ENCODE measurements at regions not wholly inside any gene's neighbourhood (a gene's known extent, or its start where the extent isn't known, plus 50 kb on each side); places are given as distances from the start of the nearest gene placed in this dataset.

- no peaks in the 10 kb centered on the region for H3K79me2 ChIP-seq (ENCODE audit: control insufficient read depth, insufficient read depth, low read length)
- peaks cover 5 to 11% of the 10 kb centered on the region in 2 experiments for H3K27me3 ChIP-seq (ENCODE audit: control insufficient read depth in 2 of 2, insufficient read depth in 2 of 2, low read length in 2 of 2)
- no peak overlapping the region for H2AFZ ChIP-seq (ENCODE audit: low read depth, low read length)
- no peaks in the 10 kb centered on the region for H4K20me1 ChIP-seq (replicated peaks; ENCODE audit: control insufficient read depth, extremely low read depth, insufficient read depth, low read length)
- FAIRE-seq (peak; percentile 75), DNase-seq (ENCODE audit: low read depth, low spot score) (peak; percentile 62)
- H3K4me1 ChIP-seq (ENCODE audit: control insufficient read depth, extremely low read depth, insufficient read depth, low read length) = peaks cover 13% of the 10 kb centered on the region
- intact Hi-C loops (cut with micrococcal nuclease) (loop anchor here (1.0 to 5.0 kb wide), 5 partner anchors 135 to 640 kb away; partner anchors contain the start of gene MGMT), dilution Hi-C loops (cut with MboI; ENCODE audit: extremely low pct_ligation_motif_present, low sequenced_read_pairs) (no loop called here)
- BruUV-seq (replicated peaks) = no TSS peak
- H3K36me3 ChIP-seq (ENCODE audit: control insufficient read depth in 2 of 2, extremely low read depth in 1 of 2, insufficient read depth in 2 of 2, low read length in 2 of 2) = no peaks in the 10 kb centered on the region
- CTCF ChIA-PET = interaction anchor here (0.8 to 3.6 kb wide), 16 partner anchors 9 to 1120 kb away, joined by 3 to 98 read pairs (median 4); no protein-coding TSS in a partner anchor
- H3K27ac ChIP-seq (ENCODE audit: insufficient read depth, low read depth, low read length) = no peak overlapping the region
- H3K4me3 ChIP-seq (replicated peaks in 1 of 3; ENCODE audit: insufficient read depth in 1 of 3, low read depth in 1 of 3, low read length in 3 of 3) = no peak overlapping the region
- H3K9me1 ChIP-seq (replicated peaks; ENCODE audit: control insufficient read depth, extremely low read depth, insufficient read depth, low read length) = no peaks in the 10 kb centered on the region
- no peaks in the 10 kb centered on the region for H3K9me3 ChIP-seq (replicated peaks; ENCODE audit: control insufficient read depth, insufficient read depth, low read length)
- no peak overlapping the region for H3K4me2 ChIP-seq (ENCODE audit: insufficient read depth, low read length)
- POLR2A ChIA-PET = no interaction called here
- TF ChIP-seq, protein P1, sequence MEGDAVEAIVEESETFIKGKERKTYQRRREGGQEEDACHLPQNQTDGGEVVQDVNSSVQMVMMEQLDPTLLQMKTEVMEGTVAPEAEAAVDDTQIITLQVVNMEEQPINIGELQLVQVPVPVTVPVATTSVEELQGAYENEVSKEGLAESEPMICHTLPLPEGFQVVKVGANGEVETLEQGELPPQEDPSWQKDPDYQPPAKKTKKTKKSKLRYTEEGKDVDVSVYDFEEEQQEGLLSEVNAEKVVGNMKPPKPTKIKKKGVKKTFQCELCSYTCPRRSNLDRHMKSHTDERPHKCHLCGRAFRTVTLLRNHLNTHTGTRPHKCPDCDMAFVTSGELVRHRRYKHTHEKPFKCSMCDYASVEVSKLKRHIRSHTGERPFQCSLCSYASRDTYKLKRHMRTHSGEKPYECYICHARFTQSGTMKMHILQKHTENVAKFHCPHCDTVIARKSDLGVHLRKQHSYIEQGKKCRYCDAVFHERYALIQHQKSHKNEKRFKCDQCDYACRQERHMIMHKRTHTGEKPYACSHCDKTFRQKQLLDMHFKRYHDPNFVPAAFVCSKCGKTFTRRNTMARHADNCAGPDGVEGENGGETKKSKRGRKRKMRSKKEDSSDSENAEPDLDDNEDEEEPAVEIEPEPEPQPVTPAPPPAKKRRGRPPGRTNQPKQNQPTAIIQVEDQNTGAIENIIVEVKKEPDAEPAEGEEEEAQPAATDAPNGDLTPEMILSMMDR (IDR thresholded peaks at IDR 0.05; ENCODE audit: extremely low read depth in 1 of 2, insufficient read depth in 1 of 2, low read depth in 1 of 2, low read length in 2 of 2) = peak; percentile 70 to 72
- TF ChIP-seq GATA2 (IDR thresholded peaks at IDR 0.05; ENCODE audit: insufficient read depth, insufficient read length, low read depth, low read length) = no peak
- no peak for TF ChIP-seq POLR2AphosphoS5 (IDR thresholded peaks at IDR 0.05; ENCODE audit: insufficient read depth, low read depth, low read length)
- no peak for TF ChIP-seq MYC (IDR thresholded peaks at IDR 0.05; ENCODE audit: low read depth, low read length)
- no peak for TF ChIP-seq JUN (IDR thresholded peaks at IDR 0.05; ENCODE audit: borderline replicate concordance, insufficient read depth, insufficient read length, low read depth)
- no peak for TF ChIP-seq EZH2 (IDR thresholded peaks at IDR 0.05; ENCODE audit: borderline replicate concordance, low read depth, low read length, severe bottlenecking)
- no peak overlapping the region for H3K9ac ChIP-seq (replicated peaks; ENCODE audit: extremely low read depth, insufficient read depth, low read length)
Measured at GRCh38 chr10:129332476-129332875, 134.6 kb upstream of the MGMT start.
